ENCODE measurements at regions not wholly inside any gene's neighbourhood (a gene's known extent, or its start where the extent isn't known, plus 50 kb on each side); places are given as distances from the start of the nearest gene placed in this dataset.

DNA sequence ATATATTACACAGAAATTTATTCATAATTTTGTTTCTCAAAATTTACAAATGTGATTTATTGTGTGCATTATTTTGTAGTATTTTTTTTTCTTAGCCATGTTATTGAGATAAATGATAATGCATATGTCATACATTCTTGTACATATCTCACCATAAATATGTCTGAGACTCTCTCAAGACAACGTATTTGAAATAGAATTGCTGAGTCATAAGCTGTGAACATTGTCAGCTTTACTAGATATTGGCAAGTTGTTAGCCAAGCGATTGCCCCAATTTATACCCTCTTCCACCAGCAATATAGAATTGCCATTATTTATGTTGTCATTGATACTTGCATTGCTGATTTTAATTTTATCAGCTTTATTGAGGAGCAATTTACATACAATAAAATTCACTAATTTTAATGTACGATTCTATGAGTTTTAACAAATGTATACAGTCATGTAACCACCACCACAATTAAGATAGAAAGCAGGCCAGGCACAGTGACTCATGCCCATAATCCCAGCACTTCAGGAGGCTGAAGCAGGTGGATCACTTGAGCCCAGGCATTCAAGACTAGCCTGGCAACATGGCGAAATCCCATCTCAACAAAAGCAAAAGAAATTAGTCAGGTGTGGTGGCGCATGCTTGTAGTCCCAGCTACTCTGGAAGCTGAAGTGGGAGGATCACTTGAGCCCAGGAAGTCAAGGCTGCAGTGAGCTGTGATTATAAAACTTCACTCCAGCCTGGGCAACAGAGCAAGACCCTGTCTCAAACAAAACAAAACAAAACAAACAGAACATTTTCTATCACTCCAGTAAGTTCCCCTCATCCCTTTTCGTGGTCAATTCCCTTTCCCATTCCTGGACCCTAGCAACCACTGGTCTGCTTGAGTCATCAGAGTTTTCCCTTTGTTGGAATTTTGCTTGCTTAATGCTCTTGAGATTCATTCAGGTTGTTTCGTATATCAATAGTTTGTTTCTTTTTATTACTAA, 373.1 kb downstream of the MFSD1 start:
- no peak for DNase-seq

DNA sequence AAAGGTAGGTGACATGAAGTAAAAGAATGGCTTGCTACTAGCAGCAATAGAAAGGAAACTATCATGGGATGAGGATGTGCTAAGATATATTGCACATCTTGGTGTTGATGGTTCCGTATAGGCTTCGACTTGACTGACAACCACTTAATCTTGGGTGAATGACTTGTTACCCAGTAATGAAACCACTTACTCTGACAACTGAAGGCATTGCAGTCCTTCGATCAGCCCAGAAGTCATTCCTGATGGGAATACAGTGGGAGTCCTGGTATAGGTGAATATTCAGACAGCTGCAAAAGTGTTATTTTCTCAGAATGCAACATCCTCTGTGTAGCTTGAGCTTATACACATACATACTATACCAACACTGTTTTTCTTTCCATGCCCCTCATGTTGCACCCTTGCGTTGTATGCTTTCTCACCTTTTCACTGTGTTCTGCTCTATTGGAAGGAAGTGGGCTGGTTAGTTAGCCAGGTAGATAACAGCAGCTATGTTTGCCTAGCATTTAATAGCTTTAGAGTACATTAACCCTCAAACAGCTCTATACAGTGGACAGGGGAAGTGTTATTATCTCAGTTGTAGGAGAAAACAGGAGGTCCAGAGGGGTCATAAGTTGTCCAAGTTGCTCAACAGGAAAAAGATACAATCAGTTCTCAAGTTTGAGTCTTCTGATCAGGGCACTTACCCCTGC, 376.5 kb downstream of the MFSD1 start:
- no peak for DNase-seq

DNA sequence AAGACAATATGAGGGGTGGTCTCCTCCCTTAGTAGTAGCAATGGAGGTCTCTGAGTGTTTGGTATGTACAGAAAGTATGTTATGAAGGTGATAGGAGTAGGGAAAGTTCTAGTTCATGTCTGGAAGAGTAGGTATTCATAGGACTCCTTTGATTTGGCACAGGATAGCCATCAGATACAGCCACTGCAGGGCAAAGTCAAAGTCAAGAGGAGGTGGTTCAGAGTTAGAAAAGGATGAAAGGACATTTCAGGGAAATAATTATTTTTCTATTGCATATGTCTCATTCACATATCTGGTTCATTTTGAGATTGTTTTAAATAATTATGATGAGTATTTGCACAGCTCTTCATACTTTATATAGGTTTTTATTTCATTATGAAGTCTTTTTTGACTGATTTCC, 381.1 kb downstream of the MFSD1 start:
- DNase-seq: no peak

DNA sequence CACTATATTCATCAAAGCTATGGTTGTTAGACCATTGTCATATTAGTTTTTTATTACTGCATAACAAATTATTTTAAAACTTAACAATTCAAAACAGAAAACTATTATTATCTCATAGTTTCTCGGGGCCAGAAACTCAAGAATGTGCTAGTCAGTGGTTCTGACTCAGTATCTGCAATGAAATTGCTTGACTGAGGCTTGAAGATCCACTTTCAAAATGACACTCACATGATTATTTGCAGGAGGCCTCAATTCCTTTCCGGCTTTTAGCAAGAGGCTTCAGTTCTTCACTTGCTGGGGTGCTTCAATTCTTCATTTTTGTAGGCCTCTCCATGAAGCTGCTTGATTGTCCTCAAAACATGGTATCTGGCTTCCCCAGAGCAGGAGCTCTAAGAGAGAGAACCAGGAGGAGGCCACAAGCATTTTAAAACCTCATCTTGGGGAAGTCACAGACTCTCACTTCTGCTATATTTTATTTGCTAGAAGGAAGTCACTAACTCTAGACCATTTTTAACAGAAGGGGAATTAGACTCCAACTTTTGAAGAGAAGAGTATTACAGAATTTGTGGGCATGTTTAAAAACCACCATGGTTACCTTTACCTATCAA, 383.7 kb downstream of the MFSD1 start:
- no peak for DNase-seq

DNA sequence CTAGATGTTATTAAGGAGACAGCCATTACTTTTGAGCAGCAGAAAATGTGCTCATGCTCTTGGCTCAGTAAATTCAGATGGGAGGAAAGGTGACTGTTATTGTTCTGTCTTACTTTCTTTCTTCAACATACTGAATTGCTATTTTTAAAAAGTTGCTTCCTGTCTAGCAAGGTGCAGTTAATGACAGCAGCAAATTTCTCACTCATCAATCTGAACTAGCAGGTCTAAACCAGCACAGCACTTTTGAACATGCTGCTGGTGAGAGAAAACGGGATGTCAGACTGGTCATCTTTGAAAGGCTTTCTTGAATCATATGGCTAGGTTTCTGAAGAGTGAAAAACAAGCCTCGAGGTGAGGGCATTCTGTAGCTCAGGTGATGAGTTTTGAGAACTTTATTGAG, 384.7 kb downstream of the MFSD1 start:
- no peak for DNase-seq

DNA sequence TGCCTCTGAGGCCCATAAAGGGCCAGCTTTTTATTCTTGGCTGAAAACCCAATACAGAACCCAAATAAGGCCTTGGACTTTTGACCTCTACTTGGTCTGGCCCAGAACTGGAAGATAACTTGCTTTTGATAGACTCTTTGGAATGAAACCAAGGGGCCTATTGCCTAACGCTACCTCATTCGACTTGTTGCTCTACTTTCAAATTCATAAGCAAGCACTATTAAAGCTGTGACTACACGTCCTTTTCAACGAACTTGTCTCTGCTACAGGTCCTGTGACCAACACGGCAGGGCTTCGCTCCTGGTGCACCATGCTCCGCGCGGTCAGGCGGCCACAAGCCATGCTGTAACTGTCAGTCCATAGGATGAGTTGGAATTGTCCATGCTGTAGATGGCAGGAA, 385.4 kb downstream of the MFSD1 start:
- DNase-seq: no peak

DNA sequence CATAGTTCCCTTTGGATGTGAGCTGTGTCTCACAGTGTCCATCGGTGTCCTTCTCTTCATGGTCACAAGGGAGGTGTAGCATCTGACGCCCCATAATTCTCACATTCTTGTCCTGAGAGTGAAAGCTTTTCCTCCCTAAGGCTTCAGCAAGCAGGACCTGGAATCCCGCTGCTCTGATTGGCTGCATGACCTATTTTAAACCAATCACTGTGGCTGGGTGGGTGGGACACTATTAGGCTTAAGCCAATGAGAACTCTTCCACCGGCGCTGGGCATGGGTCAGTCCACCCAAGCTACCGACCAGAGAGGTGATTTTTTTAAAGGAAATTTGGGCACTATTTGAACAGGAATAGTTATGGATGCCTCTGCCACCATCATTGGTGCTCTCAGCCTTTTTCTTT, 385.9 kb downstream of the MFSD1 start:
- DNase-seq: no peak

DNA sequence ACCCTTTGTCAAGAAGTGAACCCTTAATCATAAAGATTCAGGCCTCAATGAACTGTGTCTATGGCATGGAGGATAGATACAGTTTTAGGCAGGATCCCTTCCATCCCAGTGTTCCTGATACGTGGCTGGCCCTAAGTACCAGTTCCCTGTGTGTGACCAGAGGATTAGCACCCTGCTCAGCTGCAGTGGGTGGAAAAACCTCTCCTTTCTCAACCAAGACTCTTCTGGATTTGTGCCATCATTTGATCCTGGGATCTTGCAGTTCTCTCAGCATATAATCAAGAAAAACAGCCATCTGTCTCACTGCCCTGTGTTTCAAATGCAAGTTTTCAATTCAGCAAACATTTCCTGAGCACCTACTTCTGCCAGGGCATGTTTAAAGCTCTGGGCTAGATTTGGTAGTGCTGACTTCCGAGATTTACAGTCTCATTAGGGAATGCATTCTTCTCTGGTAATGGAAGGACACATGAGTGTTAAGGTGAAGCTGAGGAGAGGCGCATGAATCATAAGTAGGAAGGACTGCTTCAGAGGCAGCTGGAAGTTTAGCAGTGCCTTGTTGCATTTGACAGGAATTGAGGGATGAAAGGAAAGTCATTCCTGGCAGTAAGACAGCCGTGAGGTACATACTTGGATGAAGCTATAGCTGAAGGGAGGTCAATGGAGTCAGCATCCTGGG, 388.3 kb downstream of the MFSD1 start:
- no peak for DNase-seq

DNA sequence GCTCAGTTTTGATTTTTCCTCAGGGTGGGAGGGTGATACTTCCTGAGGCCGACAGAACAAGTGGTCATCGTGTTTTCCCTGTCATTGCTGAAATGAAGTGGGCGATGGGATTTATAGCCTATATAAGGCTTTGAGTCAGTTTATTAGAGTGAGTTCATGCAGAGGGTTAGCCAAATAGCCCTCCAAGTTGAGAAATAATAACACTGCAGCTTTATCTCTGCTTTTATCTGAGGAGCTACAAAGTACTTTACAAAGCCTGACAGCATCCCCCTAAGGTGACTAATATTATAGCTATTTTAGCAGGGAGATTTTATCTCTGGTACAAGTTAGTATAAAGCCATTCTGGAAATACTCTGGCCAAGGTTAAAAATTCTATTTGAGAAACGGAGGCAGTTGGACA, 389.6 kb downstream of the MFSD1 start:
- no peak for DNase-seq

DNA sequence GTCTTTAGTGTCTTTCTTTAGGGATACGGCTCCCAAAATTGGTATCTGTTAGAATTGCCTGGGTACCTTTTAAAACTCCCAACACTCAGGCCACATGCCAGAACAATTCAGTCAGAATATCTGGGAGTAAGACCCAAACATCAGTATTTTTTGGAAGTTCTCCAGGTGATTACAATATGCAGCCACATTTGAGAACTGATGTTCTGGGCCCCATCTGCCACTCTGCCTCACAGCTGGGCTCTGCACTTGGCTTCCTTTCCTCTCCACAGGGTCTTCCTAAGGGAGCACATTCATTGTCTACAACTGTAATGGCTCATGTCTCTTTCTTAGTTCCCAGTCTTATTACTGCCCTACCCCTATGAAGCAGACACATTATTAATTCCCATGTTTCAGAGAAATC, 394.5 kb downstream of the MFSD1 start:
- DNase-seq: no peak

DNA sequence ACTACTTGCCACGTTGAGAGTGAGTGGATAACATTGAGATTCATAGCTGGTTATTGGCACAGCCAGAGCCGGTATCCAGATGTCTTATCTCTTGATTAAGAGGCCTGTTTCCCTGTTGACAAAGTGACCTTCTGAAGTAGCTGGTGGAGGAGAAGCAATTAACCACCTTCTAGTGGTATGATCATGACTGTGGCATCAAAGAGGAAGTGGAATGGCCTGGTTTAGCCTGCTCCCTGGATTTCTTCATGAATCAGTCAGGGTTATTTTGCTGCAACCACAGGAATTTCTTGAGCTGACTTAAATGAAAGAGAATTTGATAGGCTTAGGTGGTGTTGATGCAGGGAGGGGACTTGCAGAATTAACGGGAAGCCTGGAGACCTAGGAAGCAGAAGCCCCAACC, 398.3 kb downstream of the MFSD1 start:
- no peak for DNase-seq

DNA sequence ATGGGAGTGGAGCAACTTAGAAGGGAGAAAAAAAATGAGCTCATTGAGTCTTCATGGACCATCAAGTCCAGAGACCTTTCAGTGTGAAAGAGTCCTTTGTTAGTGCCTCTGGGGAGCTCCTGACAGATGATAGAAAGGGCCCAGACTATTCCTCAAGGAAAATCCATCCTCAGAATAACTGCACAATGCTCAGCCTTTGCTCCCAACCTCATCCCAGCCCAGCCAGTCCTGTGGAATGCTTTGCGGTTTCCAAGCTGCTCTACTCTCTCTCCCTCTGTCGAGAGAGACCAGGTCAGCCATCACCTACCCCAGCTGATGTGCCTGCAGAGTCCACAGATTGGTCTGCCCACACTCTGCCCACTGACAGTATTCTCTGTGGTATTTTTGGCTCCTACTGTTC, 406.2 kb downstream of the MFSD1 start:
- no peak for DNase-seq

DNA sequence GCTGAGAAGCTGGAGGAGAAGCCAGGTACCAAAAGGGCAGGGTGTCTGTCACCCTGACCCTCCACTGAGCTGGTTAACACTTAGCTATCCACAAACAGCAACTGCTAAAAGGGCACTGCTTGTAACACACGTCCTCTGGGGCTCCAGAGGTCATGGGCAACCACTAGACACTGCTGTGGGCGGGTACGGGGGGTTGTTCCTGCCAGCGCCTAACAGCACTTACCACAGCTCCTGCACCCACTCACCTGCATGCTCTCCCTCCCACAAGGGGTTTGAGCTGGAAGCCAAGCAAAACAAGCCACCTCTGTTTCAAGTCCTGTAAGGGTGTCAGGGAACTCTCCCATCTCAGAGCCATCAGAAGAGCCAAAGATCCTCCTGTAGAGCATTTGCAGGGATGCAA, 407.6 kb downstream of the MFSD1 start:
- DNase-seq: no peak

DNA sequence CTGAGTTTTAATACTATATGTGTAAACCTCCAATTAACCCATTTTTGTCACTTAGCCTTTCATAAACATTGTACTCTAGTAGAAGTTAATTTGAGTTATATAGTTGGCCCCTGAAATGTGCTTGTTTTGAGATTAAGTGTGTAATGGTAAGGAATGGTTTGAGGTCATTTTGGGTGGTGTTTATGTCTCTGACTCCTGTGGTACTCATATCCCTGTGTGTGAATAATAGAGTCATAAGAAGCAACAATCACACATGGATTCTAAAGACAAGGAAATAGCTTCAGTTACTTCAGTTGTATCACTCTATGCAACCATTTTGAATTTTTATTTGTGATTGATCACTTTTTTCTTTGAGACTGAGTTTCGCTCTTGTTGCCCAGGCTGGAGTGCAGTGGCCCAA, 408.5 kb downstream of the MFSD1 start:
- DNase-seq: no peak

DNA sequence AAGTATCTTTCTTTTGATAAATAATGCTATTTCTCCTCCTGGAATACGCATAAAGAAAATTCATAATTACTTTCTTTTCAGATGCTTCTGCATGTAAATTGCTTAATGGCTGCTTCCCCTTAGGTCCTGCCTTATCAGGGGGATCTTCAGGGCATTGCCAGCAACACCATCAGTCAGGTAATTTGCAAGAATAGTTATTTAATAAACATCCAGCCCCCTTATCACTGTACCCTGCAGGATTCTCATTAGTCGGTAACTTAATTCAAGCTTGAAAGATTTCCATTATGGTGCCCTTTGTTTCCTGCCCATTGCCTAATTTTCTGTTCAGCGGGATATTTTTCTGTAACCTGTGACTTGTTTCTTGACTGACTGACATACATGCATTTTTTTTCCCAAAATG, 414.5 kb downstream of the MFSD1 start:
- no peak for DNase-seq

DNA sequence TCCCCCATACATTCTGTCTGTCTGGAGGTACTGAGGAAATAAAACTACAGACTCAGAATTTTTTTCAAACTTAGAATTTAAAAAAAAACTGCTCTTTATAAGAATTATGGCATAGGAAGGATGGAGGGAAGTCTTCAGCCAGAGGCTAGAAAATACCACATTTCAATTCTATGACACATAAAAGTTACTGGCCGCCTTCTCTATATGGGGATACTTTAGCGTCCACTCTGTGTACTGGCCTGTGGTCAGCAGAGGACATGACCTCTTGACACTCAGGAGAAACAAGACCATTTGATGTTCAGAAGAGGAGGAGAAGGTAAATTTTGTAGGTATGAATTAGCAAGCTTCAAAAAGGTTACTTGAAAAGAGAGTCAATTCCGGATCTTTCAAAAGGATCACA, 417.4 kb downstream of the MFSD1 start:
- no peak for DNase-seq

DNA sequence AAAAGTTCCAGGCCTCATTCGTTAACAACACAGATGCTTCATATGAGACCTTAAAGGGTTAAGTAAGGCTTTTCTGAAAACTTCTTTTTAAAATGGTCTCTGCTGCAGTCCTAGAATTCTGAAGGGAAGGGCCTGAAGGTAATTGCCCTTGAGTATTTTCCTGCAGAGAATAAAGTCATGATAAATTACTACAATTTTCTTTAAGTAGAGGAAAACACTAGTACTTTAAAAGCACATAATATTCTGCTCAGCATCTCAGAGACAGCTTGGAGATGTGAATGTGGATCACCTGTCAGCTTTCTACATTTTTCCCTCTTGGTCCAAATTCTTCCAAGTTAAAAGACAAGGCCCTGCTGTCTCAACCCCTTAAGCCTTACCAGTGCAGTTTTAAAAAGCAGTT, 419.5 kb downstream of the MFSD1 start:
- no peak for DNase-seq

DNA sequence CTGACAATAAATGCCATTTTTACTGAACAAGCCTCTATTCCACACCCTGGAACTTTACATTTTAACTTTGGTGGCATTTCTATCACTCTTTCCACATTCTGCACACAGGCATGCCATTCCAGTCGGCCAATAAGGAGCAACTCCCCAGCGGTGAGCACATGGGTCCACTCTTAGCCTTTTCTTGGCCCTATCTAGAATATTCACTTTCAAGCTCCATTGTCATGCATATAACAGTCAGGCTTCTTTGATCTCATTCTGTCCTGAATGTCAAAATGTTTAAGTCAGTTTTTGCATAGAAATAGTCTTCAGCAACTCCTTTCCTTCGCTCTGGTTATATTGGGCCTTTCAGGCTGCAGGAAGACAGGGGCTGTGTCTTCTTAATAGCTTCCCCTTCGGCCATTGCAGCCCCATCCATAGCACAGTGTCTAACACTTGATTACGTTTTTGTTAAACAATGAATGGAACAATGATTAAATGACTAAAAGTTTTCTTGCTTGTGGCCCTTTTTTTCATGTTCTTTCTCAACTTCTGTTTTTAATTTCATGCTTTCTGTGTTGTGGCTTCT, 427.3 kb downstream of the MFSD1 start:
- DNase-seq: no peak

DNA sequence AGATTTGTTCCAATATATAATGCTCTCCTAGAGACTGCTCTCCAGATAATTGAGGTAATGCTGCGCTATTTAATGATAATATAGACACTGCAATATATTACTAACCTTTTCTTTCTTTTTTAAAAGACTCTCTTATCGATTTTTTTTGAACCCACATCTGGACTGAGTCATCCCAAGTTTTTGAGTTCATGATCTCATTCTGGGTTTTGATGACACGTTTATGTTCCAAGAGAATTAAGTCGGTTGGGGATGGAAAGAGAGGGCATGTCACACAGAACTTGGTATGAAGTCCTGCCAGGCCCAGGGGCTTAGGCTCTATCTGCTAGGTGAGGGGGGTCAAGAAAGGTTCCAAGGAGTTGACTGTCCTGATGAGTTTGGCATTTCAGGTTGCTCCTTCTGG, 431.1 kb downstream of the MFSD1 start:
- DNase-seq: no peak

DNA sequence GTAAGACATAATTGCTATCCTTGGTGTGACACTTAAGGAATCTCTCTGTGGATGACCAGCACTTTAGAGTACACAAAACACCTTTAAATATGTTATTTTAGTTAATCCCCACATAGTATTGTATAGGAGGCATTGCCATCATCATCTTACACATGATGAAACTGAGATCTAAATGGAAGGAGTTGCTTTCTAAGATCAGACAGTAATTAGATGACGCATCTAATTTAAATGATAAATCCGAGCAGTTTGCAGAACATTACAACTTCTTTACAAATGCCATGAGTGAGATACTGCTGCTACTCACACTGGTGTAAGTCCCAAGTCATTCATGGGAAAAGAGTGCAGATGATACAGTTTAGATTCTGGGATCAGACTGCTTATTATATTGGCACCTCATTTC, 431.9 kb downstream of the MFSD1 start:
- DNase-seq: no peak

DNA sequence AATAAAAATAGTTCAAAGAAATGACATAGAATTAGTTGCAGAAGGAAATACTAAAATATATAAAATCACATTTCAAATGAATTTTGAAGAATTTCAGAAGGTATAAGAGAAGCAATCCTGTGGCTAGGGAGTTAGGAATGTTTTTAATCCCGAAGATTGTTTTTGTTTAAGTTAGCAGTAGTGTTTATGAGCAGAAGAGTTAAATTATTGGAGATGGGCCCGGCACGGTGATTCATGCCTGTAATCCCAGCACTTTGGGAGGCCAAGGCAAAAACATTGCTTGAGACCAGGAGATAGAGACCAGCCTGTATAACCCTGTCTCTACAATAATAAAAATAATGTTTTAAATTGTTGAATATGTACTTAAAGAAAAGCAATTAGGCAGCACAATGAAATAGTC, 432.5 kb downstream of the MFSD1 start:
- no peak for DNase-seq

DNA sequence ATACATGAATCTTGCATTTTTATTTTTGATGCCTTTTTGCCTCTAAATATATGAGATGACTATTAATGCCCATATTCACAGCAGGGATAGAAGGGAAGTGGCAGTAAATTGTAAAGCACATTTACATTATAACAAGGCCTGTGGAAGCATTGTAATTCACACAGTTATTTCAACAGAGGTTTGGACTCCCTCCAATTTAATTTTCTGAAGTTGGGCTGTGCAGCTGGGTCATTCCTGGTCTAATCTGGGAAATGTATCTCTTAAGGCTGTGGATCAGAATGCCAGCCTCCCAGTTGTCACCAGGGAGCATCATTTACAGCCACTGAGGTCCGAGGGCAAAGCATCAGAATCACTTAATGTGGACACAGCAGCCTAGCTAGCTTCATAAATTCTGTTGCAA, 434.5 kb downstream of the MFSD1 start:
- DNase-seq: no peak

DNA sequence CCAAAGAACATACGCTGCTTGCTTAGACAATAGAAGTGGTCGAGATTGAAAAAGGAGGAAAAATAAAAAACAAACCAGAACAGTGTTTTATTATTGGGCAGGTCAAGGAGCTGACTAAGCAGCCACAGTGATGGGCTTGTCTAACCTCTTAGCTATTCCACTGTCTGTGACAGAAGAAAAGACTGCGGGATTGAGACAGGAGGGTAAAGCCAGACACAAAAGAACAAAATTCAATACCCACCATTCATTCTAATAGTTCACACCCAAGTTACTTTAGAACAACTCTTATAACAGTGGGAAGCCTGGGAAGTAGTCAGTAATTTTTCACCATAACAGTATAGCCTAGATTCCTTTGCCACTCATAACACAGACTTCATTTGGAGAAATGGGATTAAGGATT, 435.4 kb downstream of the MFSD1 start:
- DNase-seq: no peak

Measured in CD4-positive, alpha-beta T cell treated with Interleukin-15 for 1 hour (primary cell).